GM19372 (cell line): ENCODE measurements at regions not wholly inside any gene's neighbourhood (a gene's known extent, or its start where the extent isn't known, plus 50 kb on each side); places are given as distances from the start of the nearest gene placed in this dataset.
"Not testable (repeated sequence)": the region's sequence is repeated elsewhere in the genome, so short reads cannot be mapped to it uniquely, and the experiment has no call there.

ENCODE experiments used
- ATAC-seq: cut with Tn5 transposase; IDR thresholded peaks from one replicate; pipeline ENCODE4 v1.9.1; 2021; ENCODE audit warnings: mild to moderate bottlenecking, low read depth, moderate library complexity; ENCODE audit not compliant: unreplicated experiment

DNA sequence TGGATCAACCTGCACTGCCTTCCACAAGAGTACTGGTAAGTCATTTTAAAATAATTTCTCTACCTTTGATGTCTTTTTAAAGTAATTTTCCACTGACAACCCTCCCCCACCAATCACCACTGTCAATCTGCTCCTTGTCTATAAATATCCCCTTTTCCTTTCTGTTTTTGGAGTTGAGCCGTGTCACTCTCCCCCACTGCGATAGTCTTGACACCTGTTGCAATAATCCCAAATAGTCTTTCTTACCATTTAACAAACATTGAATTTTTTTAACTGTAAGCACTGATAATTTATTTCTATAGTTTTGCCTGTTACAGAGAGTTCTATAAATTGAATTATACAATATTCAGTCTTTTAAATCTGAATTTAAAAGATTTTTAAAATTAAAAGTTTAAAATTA lies 420.9 kb downstream of the COL11A1 start:
- no peak for ATAC-seq

DNA sequence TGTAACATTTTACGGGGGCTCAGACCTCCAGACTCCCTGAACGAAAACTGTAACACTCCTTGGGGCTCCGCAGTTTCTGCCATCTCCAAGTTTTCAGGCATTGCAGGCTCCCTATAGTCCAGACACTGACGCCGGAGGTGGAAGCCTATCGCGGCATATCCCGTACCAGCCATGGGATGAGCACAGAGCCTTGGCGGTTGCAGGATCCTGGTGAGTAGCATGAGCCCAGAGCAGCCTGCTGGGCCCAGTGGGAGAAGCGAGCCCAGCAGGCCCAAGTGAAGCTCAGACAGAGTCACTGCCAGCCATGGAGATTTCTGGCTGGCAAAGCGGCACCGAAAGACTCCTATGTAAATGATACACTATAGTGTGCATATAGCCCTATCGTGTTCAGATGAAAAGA lies 446.8 kb downstream of the COL11A1 start:
- ATAC-seq = no peak

DNA sequence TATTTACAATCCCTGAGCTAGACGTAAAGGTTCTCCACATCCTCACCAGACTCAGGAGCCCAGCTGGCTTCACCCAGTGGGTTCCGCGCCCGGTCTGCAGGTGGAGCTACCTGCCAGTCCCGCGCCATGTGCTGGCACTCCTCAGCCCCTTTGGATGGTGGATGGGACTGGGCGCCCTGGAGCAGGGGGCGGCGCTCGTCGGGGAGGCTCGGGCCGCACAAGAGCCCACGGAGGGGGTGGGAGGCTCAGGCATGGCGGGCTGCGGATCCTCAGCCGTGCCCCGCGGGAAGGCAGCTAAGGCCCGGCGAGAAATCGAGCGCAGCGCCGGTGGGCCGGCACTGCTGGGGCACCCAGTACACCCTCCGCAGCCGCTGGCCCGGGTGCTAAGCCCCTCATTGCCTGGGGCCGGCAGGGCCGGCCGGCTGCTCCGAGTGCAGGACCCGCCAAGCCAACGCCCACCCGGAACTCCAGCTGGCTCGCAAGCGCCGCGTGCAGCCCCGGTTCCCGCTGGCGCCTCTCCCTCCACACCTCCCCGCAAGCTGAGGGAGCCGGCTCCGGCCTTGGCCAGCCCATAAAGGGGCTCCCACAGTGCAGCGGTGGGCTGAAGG lies 448.3 kb downstream of the COL11A1 start:
- ATAC-seq = not testable (repeated sequence)

DNA sequence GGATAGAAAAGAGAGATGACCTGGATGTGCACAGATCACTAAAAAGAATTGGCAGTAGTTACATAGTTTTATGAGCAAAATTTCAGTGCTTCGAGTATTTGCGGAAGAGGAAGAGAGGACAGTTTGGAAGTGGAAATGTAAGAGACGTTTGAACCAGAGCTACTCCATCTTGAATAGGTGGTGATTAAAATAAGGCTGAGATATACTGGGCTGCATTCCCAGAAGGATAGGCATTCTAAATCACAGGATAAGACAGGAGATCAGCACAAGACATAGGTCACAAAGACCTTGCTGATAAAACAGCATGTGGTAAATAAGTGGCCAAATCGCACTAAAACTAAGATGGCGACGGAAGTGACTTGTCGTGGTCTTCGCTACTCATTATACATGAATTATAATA lies 453.3 kb downstream of the COL11A1 start:
- ATAC-seq = no peak

DNA sequence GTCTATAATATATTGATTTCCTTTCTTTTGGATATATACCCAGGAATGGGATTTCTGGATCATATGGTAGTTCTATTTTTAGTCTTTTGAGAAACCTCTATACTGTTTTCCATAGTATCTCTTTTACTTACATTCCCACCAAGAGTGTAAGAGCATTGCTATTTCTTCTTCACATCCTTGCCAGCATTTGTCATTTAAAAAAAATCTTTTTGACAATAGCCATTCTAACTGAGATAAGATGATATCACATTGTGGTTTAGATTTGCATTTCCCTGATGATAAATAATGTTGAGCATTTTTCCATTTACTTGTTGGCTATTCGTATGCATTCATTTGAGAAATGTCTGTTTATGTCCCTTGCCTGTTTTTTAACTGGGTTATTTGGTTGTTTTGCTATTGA lies 467.4 kb downstream of the COL11A1 start:
- no peak for ATAC-seq

DNA sequence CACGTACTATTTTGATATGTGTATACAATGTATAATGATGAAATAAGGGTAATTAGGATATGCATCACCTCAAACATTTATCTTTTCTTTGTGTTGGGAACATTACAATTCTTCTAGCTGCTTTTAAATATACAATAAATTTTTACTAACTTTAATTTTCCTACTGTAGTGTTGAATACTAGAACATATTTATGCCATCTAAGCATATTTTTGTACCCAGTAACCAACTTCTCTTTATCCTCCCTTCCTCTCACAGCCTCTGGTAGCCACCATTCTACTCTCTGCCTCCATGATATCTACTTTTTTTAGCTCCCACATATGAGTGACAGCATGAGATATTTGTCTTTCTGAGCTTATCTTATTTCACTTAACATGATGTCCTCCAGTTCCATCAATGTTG lies 468.0 kb downstream of the COL11A1 start:
- ATAC-seq = no peak

DNA sequence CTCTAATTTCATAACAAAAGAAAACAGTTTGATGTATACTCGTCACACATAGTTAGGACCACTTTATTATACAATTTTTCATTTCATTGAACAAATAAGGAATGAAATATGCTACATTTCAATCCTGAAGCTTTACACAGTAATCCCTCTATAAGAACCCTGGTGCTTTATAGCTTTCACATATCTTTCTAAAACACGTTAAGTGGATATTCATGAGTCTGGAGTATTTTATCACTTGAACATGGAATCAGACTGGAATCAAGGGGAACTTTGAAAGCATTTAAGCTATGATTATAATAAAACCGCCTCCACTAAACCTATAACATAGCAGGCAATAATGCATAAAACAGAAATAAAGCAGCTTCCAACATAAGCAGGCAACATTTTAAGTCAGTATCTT lies 476.6 kb downstream of the COL11A1 start:
- no peak for ATAC-seq

DNA sequence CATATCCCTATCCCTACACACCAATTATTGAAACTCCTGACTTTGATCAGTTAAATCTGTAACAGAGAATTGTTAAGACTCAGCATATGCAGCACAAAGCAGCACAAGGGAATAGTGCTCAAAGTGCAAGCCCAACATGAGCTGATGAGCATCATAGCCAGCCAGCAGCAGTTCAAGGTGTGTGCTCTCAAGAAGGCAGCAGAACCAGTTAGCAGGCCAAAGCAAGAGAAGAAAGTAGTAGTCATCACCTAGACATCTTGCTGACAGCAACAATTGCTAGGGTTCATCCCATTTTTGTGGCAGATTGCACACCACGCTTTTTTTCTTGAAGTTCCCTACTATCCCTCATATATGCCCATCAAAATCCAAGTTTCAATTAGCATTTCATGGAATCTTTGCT lies 478.3 kb downstream of the COL11A1 start:
- no peak for ATAC-seq

DNA sequence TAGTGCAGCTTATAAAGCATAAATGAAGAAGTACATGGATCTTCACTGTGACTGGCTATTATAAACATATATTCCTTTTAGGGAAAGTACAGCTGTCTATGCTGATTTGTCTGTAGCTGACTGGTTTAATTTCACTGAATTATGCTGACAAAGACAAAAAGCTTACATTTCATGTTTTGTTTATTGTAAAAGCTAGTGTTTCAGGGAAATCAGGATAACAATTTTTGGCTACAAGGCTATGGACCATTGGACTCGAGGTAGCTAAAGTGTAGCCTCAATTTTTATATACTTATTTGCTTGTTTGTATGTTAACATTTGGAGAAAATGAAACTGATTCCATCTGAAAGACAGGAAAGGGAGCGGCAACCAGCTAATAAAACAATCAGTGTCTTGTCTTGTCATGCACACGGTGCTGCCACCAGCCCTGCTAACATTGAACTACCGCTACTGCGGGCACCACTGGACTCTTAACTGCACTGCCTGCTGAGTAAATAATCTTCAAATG lies 480.2 kb downstream of the COL11A1 start:
- ATAC-seq = no peak

DNA sequence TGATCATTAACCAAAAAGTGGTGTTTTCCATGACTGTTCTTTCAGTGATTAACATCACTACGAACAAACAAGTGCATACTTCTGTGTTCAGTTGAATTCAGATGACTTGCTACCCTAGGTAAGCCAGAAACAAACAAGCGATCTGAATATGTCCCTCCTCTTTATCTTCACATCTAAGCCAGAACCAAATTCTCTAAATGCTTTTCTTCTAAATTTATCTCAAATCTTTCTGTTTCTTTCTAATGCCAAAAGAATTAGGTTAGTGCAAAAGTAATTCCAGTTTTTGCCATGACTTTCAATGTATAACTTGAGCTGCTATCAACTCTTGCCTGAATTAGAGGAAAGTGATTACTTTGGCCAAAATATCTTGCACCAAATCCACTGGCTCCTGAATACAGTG lies 481.2 kb downstream of the COL11A1 start:
- no peak for ATAC-seq

DNA sequence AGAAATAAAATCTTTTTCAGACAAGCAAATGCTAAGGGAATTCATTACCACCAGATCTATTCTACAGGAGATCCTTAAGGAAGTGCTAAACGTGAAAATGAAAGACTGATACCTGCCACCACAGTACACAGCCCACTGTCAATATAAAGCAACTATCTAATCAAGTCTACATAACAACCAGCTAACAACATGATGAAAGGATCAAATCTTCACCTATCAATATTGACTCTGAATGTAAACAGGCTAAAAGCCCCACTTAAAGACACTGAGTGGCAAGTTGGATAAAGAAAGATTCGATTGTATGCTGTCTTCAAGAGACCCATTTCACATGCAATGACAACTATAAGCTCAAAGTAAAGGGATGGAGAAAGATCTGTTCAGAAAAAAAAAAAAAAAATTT lies 492.4 kb downstream of the COL11A1 start:
- no peak for ATAC-seq

DNA sequence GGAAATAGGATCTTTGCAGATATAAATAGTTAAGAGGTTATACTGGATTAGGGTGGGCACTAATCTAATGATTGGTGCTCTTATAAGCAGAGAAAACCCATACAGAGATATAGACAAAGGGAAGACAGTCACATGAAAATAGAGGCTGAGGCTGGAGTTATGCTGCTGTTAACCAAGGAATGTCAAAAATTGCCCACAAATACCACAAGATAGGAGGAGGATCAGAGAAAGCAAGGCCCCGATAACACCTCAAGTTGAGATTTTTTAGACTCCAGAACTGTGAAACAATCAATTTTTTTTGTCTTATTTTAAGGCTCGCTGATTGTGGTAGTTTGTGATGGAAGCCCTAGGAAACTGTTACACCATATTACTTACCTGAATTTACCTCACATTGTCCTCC lies 513.2 kb downstream of the COL11A1 start:
- ATAC-seq = no peak

DNA sequence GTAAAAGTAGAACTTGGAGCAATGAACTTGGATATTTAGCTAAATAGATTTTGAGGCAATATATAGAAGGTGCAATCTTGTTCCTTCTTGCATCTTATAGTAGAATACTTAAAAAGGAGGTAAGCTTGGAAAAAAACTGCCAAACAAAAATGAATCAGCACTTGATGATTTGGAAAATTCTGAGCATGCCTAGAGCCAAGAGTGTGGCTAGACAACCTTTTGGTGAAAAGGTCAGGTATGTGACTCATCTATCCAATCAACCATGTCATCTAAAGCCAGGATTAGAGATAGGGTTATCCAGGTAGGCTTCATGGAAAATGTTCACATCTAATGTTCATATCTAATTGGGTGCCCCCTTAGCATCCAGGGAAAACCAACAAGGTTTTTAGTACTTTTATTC lies 515.0 kb downstream of the COL11A1 start:
- ATAC-seq = no peak

DNA sequence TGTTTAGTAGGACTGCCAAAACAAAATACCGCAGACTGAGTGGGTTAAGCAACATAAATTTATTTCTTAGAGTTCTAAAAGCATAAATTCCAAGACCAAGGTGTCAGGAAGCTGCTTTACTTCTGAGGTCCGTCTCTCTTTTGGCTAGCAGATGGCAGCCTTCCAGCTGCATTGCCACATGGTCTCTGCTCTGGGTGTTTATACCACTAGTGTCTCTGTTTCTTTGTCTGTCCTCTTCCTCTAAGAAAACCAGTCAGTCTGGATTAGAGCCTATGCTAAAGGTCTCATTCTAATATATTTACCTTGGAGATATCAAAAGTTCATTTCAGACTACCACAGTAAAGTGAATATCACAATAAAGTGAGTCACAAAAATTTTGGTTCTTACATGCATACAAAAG lies 519.8 kb downstream of the COL11A1 start:
- no peak for ATAC-seq

DNA sequence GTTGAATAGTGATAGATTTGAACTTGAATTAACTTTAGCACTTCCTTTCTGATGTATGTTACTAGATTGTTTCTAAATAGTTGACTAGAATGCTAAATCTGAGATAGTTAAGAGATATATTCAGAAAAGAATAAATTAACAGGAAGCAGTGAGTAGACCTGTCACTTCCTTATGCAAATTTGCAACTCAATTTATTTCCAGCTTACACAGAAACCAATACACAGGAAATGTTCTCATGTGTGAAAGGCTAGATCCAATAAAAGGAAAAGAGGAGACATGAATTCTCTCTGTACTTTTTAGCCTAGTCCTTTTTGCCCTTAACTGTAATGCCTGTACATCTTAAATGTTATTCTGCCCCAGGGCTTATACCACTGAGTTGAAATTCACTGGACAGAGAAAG lies 522.3 kb downstream of the COL11A1 start:
- no peak for ATAC-seq

DNA sequence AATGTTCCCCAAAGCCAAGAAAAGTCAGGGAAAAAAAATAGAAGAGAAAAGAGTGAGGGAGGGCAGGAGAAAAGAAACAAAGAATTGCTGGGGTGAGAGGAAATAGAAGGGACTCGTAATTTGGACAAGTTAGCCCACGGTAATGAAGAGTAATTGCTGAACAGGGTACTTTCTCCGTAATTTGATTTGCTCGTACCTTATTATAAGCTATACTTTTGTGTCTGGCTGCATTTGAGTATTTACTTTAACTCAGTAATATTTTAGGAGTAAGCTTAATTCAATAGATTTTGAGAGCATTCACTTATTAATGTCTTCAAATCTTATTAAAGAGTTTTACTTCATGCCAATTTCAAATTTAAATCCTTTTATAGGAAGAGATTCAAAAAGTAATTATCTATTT lies 527.5 kb downstream of the COL11A1 start:
- ATAC-seq = no peak

DNA sequence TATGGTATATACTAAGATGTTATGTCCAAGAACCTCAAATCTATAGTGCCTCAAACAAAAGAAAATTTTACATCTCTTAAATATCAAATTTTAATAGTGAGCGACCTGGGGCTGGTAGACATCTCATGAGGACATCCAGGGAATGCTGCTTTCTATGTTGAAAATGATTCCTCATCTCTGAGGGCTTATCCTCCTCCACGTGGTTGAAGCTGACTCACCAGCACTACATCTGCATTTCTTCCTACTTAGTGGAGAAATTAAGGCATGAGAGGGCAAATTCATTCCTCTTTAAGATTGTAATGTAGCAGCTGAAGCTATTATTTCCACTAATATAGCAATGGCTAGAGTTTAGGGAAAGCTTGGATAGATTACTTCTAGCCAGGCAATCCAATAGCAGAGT lies 529.5 kb downstream of the COL11A1 start:
- no peak for ATAC-seq

DNA sequence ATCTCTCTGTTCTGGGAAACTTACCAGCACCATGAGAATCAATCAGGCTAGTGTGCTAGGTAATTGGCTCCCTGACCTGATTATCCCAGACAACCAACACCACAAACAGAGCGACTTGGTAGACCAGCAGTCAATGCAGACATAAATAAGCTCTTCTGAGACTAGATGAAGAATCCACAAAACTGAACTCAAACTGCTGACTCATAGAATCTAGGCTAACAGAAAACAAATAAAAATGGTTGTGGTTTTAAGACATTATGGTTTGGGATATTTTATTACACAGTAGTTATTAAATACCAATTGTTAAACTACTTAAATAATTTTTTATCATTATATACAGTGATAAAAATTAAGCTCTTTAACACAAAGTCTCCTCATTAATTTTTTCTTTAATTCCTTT lies 535.7 kb downstream of the COL11A1 start:
- no peak for ATAC-seq

DNA sequence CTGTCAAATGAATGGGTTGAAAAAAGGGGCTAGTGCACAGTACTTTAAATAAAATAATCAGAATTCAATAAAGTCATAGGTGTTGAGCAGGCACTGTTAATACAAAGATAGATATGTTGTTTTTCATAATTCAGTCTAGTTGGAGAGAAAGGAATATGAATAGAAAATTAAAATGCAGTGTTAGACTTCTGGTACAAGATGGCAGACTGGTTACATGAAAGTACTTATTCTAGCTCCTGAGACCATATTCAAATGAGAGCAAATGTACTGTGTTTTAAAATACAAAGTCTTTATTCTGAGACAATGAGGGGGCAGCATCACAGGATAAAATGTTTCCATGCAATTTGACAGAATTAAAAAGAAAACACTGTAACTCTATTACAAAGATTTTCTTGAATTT lies 542.1 kb downstream of the COL11A1 start:
- no peak for ATAC-seq

DNA sequence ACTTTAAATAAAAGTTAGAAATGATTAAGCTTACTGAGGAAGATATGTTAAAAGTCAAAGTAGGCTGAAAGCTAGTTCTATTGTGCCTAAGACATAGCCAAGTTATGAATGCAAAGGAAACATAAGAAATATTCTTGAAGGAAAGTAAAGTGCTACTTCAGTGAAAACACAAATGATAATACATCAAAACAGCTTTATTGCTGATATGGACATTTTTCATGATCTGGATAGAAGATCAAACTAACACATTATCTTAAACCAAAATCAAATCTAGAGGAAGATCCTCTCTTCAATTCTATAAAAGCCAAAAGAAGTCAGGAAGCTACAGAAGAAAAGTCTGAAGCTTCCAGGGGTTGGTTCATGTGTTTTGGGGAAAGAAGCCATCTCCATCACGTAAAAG lies 545.9 kb downstream of the COL11A1 start:
- ATAC-seq = no peak

DNA sequence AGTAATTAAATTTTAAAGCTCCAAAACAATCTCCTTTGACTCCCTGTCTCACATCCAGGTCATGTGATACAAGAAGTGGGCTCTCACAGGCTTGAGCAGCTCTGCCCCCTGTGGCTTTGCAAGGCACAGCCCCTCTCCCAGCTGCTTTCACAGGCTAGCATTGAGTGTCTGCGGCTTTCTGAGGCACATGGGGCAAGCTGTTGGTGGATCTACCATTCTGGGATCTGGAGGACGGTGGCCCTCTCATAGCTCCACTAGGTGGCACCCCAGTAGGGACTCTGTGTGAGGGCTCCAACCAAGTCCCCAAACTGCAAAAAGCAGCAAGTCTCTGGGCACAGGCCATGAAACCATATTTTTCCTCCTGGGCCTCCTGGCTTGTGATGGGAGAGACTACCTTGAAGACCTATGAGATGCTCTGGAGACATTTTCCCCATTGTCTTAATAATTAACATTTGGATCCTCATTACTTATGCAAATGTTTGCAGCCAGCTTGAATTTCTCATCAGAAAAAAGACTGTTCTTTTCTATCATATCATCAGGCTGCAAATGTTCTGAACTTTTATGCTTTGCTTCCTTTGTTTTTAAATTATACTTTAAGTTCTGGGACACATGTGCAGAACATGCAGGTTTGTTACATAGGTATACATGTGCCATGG lies 554.1 kb upstream of the OLFM3 start:
- no peak for ATAC-seq

DNA sequence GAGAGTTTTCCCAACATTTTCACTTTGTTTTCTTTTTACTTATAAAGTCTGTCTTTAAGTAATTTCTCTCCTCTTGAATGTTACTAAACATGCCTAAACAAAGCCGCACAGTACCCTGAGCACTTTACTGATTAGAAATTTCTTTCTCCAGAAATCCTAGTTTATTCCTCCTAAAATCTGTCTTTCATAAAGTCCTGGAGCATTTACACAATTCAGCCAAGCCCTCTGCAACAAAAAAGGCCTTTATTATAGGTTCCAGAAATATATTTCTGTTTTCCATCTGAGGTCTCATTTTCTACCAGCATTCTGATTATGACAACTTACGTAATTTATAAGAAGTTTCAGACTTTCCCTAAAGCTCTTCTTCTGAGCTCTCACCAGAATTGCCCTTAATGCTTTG lies 549.5 kb upstream of the OLFM3 start:
- no peak for ATAC-seq
